SW 1271 (cell line): ENCODE measurements at regions not wholly inside any gene's neighbourhood (a gene's known extent, or its start where the extent isn't known, plus 50 kb on each side); places are given as distances from the start of the nearest gene placed in this dataset.
"Not testable (repeated sequence)": the region's sequence is repeated elsewhere in the genome, so short reads cannot be mapped to it uniquely, and the experiment has no call there.

Experiments used
- DNase-seq, 2 experiments: peaks; one replicate each; lab custom pipeline; 2025; lab: John Stamatoyannopoulos, UW

DNA sequence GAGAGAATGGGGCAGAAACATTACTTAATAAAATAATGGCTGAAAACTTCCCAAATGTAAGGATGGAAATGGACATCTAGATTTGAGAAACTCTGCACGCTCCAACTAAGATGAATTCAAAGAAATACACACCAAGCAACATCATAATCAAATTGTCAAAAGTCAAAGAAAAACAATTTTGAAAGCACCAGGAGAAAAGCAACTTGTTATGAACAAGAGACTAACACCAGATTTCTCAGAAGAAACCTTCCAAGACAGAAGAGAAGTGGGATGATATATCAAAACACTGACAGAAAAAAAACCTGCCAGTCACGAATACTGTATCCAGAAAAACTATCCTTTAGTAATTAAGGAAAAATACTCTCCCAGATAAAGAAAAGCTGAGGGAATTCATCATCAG lies 208.6 kb upstream of the SAMSN1 start:
- no peak for DNase-seq

DNA sequence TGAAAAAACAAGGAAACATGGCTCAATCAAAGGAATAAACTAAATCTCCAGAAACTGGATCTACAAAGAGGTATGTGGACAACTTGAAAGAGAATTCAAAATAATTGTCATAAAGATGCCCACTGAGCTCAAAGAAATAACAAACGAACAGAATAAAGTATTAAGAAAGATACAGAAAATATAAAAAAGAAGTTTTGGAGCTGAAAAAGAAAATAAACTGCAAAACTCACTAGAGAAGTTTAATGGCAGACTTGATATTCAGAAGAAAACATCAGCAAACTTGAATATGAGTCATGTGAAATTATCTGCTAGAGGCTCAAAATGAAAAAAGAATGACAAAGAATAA lies 208.1 kb upstream of the SAMSN1 start:
- DNase-seq: no peak

DNA sequence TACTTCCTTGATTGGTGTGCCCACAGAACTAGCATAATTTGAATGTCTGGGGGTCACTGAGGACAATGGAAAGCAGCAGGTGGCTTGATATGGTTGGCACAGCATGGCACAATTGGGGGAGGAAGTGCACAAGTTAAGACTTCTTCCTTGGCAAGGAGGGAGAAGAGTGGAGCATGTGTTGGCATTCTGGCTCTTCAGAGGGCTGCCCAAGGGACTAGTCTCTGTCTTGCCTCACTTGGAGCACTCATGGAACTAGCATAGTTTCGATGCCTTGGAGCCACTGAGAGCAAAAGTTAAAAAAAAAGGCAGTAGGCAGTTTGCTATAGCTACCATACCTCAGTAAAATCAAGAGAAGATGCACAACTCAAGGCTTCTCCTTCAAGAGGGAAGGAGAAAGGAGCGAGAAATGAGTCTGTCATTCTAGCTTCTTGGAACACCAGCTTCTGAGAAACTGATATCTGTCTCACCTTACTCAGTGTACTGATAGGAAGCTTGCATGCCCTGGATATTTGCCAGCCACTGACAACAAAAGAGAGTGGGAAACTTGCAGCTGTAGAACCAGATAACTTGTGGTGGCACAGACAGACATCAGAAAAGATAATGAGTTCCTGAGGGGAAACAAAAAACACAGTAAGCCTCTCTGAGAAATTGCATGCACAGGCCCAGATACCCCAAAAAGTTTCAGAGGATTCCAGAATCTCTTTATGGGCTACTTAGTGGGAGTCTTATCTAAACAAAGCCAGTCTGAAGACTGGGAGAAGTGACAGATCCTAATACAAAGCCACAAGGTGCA lies 207.5 kb upstream of the SAMSN1 start:
- DNase-seq: no peak

DNA sequence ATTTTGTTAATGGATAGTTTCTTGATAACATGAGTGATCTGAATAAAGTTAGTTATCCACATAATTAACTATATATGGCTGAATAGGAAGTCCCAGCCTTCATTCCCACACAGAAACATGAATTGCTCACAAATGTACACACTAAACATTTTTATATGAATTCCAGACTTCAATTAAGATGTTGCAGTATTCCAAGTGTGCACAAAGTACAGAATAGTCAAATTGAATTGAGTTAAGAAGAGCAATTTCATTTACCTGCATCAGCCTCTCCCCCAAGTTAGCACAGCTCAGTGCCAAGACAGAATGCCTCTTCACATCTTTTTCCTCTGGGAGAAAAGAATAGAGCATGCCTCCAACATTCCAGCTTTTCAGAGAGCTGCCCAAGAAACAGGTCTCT lies 207.0 kb upstream of the SAMSN1 start:
- no peak for DNase-seq

DNA sequence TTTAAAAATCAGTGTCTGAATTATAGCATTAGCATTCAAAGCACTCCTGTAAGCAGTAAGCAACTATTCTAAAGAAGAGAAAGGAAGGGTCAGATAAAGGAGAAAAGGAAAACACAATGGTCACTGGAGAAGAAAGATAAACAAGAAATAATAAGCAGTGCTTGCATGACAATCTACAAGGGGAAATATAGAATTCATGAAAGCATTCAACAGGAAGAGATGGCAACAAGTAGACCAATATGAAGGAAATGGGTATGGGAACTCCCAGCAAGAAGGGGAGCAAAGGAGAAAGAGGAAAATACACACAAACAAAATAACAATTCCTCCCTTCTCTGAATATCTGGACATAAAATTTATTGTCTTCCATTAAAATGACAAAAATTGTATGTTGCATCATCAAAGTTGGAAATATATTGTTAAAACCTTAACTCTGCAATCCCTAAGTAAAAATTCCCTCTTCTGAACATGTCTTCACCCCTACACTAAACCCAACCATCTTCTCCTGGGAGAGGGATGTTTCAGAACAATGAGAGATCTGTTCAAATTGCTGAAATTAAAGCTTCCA lies 206.3 kb upstream of the SAMSN1 start:
- DNase-seq: no peak

DNA sequence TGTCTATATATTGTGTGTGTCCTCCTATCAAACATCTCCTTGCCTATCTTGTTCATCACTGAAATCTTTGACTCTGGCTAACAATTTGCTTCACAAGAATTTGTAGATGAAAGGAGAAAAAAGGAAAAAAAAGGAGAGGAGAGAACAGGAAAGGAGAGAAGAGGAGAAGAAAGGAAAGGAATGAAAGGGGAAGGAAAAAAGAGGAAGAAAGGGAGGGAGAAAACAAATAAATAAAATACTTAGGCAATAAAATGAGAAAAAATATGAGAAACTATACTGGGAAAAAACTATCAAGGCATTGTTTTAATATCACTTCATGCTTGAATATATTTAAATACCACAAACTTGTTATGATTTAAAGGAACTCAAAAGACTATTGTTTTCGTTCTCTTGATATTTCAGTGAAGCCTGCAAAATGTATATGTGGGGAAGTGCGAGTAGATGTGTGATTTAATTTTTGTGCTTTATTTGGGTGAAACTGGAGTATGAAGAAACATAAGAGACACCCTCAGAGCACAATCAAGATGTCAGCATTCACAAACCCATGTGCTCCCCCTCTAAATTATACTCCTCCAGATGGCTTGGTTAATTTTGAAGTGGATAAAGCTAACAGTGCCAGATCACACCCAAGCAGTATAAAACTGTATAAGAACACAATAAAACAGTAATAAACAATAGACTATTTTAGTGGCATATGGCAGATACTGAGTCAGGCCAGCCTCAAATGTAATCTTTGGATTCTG lies 205.7 kb upstream of the SAMSN1 start:
- DNase-seq: no peak

DNA sequence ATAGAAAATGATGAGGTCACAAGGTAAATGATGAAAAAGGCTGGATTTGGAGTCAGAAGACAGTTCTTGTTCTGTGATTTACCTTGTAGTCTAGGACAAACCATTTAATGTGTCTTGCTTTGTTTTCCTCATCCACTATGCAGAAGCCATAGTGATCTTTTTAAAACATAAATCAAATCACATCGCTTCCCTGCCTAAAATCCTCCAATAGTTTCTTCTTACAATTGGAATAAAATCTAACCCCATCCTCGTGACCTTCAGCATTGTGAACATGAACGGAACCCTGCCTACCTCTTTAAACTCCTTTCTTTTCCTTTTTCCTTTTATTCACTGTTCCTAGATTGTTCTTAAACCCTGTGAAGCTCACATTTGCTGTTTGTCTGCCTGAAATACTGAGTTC lies 204.9 kb upstream of the SAMSN1 start:
- no peak for DNase-seq

DNA sequence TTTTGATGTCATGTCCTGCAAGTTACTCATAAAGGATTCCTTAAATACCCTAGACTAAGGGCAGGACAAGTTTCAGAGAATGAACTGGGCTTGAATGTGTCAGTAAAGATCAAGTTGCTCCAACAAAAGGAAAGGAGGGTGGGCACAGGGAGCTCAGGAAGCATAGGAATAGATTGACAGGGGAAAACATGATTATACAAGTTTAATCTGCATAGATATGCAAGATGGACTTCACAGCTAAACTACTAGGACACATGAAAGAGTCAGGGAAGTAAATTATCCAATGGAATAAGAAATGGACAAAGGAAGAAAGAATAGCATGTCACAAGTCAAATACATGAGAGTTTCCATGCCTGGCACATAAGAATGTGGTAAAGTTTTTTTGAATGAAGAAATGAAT lies 203.9 kb upstream of the SAMSN1 start:
- no peak for DNase-seq

DNA sequence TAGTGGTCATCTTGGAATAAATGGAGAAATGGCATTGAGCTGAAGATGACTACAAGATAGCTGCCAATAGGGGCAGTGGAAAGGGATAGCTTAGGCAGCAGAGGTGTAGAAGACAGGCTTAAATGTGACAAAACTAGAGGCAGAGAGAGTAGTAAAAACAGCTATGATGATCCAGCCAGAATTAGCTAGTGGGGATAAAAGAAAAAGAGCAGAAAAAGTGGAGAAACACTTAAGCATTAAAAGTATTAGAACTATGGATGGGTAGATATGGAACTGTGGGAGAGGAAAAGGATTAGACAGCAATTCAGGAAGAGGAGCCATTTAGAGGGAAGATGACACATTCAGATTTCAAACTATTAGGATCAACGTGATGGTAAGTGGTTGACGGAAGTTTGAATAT lies 202.5 kb upstream of the SAMSN1 start:
- DNase-seq: no peak

DNA sequence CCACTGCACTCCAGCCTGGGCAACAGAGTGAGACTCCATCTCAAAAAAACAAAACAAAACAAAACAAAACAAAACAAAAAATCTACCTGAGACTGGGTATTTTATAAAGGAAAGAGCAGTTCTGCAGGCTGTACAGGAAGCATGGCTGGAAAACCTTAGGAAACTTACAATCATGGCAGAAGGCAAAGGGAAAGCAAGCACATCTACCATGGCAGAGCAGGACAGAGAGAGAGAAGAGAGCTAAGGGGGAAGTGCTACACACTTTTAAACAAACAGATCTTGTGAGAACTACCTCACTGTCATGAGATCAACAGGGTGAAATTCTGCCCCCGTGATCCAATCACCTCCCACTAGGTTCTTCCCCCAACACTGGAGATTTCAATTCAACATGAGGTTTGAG lies 198.3 kb upstream of the SAMSN1 start:
- DNase-seq: no peak

DNA sequence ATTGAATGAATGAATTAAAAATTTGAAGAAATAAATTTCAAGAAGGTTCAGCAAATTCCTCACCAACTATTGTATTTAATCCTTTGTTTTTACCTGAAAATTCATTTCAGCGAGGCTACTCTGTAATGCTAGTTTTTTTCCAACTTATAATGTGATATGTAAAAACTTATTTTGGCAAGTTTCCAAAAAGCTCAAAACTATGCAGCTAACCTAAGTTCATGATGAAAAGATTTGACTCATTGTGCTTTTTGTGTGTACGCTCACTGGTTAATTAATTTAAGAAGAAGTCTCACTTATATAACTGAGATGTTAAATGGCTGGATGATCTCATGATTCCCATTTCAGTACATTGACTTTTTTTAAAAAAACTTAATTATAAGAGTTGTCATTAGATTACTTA lies 196.0 kb upstream of the SAMSN1 start:
- DNase-seq: no peak

DNA sequence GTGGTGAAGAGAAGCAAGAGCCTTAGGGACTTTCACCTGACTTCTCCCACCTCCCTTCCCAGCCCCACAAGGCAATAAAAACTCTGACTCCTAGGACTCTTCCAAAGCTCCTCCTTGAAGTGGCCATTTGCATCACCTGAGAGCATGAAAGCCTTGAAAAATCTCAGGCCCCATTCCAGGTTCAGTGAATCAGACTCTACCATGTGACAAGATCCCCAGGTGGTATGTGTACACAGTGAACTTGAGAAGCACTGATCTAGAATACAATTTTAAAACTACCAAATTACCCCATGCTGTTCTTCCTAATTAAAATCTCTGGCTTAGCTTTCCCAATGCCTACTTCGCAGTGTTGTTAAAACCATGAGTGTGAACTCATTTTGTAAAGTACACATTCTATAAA lies 195.1 kb upstream of the SAMSN1 start:
- DNase-seq: no peak

DNA sequence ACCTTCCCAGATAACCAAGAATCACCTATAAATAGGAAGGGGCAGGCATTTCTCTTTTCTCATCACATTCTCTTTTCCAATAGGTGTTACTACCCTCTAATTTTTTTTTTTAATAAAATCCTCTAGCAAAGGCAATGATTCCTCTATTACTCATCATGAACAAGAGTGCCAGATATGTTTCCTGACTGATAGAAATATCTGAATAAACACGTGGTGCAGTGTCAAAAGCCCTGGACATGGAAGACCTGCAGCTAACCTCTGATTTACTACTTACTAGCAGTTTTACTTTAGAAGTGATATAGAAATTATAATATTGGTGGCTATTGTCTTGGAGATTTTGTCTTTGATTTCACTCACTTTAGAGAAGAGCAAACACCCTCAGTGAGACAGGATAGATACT lies 194.6 kb upstream of the SAMSN1 start:
- no peak for DNase-seq

DNA sequence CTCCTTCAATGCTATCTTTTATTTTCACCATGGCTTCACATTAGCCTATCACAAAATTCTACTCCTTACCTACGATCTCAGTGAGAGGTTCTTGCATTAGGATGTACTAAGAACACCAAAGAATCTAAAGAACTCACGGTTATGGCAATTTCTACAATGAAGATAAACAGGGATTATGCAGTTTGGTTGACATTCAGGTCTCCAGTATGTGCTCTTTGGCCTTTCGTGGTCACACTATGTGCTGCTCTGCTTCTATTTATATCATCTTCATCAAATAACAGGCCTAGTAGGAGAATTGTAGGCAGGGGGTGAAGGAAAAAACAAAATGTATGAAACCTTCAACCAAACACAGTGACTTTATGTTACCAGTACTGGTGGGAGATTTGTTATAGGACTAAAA lies 194.0 kb upstream of the SAMSN1 start:
- DNase-seq: no peak

DNA sequence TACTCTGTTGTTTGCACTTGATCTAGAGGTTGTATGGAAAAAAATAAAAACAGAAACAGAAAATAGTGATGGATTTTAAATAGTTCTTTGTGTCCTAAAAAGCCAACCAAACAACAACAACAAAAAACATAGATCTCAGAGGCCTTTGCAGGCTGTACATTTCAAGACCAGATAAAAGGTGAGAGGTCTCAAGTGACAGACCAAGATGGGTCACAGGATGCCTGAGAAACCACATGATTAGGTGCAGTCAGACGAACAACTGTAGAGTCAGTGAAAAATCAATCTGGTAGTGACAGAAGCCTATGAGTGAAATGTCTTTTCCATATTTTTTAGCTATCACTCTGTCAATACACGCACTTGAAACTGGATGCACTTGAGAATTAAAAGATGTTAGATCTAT lies 193.5 kb upstream of the SAMSN1 start:
- no peak for DNase-seq

DNA sequence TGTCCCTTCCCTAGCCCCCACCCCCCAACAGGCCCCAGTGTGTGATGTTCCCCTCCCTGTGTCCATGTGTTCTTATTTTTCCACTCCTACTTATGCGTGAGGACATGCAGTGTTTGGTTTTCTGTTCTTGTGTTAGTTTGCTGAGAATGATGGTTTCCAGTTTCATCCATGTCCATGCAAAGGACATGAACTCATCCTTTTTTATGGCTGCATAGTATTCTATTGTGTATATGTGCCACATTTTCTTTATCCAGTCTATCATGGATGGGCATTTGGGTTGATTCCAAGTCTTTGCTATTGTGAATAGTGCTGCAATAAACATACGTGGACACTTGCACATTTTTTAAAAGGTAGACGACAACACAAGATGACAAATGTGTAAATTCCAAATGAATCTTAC lies 192.5 kb upstream of the SAMSN1 start:
- DNase-seq: not testable (repeated sequence)

DNA sequence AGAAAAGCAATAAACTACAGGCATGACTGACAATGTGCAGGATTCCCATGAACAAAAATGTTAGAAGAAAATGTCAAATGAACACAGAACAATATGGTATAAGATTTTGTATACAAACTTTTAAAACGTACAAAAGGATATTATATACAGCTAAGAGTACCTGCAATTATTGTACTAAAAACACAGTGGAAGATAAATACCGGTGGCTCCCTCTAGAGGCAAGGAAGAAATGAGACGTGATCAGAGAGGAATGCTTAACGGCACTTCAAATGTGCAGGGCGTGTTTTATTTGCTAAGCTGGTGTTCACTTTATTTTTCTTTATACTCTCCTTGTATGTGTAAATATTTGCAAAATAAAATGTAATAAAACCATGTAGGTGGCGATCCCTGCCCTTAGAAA lies 191.8 kb upstream of the SAMSN1 start:
- peak; percentile 1 to 39 for DNase-seq

DNA sequence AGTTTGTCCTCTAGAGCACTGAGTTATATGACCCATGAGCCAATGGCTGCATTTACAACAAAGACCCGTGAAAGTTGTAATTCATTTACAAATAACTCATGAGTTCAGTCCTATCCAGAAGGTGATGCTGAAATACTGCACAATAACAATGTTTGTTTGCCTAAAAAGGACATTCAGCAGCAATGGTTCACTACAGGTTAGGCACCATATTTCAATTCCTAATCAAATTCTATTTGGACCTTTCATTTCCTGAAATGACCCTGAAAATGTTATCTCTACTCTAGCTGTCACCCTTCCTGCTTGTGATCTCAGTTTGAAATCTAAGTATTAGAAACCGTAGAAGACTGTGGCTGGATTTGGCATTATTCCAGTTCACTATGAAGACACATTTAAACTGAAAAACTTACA lies 191.2 kb upstream of the SAMSN1 start:
- DNase-seq: no peak

DNA sequence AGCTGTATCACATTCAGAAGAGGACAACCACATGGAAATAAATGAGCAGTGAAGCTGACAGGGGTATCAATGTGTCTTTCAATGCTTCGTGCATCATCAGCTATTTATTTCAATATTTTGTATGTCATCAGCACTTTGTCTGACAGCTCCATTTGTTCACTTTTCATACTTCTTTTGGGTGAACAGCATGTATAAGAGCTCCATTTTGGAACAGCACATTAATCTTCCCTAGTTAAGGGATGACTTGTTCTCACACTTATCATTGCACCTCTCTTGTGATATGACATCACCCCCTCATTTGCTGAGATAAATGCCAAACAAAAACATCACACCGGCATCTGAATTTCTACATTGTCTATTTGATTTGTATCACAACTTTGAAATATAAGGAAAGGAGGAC lies 190.6 kb upstream of the SAMSN1 start:
- no peak for DNase-seq

DNA sequence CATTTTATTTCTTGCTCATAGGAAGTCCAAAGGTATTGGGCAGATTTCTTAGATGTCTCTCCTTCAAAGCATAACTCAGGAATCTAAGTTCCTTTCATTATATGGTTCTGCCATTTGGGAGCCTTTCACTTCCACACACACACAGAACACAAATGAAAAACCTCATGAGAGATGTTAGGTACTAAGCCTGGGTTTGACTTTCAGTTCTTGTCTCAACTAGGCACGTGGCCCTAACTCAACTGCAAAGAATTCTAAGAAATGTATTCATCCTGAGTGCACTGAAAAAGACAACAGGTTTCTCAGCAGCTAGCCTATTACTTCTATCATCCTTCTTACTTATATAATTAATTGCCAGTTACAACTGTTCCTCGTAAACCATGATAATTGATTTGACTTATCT lies 190.0 kb upstream of the SAMSN1 start:
- DNase-seq: no peak

DNA sequence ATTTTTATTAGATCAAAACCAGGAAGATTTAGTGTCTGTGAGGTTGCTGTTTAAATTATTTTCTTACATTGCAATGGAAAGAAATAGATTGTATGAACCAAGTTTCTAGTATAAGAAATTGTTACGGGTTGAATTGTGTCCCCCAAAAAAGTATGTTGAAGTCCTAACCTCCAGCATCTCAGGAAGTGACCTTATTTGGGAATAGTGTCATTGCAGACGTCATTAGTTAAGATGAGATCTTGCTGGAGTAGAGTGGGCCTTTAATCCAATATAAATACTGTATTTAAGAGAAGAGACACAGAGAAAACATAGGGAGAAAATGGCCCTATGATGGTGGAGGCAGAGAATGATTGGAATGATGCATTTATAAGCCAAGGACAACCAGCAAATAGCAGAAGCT lies 188.7 kb upstream of the SAMSN1 start:
- DNase-seq: no peak

DNA sequence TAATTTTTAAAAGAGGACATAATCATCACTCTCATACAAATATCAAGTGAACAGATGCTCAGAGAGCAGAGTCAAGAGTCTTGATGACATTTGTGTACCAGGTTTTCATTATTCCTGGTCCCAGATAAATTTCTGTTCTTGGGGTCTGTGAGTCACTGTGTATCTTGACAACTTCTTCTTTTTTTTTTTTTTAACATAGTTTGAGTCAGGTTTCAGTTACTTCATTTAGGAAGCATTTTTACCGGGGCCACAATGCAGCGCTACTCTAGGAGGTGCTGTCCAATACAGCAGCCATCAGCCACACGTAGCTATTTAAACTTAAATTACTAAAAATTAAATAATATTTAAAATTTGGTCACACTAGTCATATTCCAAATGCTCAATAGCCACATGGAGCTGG lies 188.1 kb upstream of the SAMSN1 start:
- no peak for DNase-seq

DNA sequence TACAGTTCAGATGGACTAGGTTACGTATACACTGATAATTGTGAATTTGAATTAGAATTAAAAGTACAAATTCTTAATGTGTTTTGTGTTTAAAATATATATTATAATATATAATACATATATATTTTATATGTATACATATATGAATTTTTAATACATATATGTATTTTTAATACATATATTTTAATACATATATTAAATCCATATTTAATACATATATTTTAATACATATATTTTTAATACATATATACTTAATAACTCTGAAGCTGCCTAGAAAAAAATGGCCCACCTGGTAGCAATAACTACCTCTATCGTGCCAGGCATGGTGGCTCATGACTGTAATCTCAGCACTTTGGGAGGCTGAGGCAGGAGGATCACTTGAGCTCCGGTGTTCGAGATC lies 179.1 kb upstream of the SAMSN1 start:
- DNase-seq: no peak
